ENCODE measurements at regions not wholly inside any gene's neighbourhood (a gene's known extent, or its start where the extent isn't known, plus 50 kb on each side); places are given as distances from the start of the nearest gene placed in this dataset.

DNA sequence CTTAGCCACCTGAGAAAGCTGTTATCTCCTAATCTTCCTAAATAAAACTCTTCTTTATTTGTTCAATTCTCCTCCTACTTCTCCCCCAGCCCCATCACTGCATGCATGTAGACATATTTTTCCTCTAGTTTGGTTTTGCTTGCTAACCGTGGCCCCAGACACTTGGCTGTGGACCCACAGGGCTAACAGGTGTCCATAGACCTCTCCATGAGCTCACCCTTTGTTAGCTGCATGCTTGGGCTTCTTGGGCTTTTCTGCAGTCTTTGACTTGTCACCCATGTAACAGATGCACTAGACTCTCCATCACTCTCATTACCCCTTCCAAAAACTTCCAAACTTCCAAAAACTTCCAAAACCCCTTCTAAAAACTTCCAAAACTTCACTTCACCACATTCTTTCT, 59.2 kb upstream of the PLEKHA5 start:
- ATAC-seq (no peak), DNase-seq (no peak)
- Mint-ChIP-seq H3K36me3 (no peaks in the 10 kb centered on the region), H3K4me3 (no peak overlapping the region), H3K27me3 (ENCODE audit: low read depth in 2 of 2) (no peaks in the 10 kb centered on the region), H3K4me1 (no peaks in the 10 kb centered on the region), H3K27ac (no peak overlapping the region), H3K9me3 (no peaks in the 10 kb centered on the region)
- no peaks in the 10 kb centered on the region for H3K27me3 ChIP-seq (ENCODE audit: control insufficient read depth, insufficient read depth, low read length)
- H3K4me3 ChIP-seq (ENCODE audit: low read length): no peak overlapping the region
- WGBS (ENCODE audit: insufficient coverage): 71% methylated on average over 1 of the region's 1 CpG
- no peaks in the 10 kb centered on the region for H3K36me3 ChIP-seq (ENCODE audit: control insufficient read depth, insufficient read depth, low read length)
- H3K27ac ChIP-seq (ENCODE audit: low read length): no peak overlapping the region
- TF ChIP-seq, protein P1, sequence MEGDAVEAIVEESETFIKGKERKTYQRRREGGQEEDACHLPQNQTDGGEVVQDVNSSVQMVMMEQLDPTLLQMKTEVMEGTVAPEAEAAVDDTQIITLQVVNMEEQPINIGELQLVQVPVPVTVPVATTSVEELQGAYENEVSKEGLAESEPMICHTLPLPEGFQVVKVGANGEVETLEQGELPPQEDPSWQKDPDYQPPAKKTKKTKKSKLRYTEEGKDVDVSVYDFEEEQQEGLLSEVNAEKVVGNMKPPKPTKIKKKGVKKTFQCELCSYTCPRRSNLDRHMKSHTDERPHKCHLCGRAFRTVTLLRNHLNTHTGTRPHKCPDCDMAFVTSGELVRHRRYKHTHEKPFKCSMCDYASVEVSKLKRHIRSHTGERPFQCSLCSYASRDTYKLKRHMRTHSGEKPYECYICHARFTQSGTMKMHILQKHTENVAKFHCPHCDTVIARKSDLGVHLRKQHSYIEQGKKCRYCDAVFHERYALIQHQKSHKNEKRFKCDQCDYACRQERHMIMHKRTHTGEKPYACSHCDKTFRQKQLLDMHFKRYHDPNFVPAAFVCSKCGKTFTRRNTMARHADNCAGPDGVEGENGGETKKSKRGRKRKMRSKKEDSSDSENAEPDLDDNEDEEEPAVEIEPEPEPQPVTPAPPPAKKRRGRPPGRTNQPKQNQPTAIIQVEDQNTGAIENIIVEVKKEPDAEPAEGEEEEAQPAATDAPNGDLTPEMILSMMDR (IDR thresholded peaks at IDR 0.05): no peak
- H3K4me1 ChIP-seq (ENCODE audit: control insufficient read depth, insufficient read depth, low read length): no peaks in the 10 kb centered on the region
- intact Hi-C loops (cut with micrococcal nuclease): no loop called here
- no peaks in the 10 kb centered on the region for H3K9me3 ChIP-seq (ENCODE audit: control insufficient read depth, insufficient read depth, low read length)

DNA sequence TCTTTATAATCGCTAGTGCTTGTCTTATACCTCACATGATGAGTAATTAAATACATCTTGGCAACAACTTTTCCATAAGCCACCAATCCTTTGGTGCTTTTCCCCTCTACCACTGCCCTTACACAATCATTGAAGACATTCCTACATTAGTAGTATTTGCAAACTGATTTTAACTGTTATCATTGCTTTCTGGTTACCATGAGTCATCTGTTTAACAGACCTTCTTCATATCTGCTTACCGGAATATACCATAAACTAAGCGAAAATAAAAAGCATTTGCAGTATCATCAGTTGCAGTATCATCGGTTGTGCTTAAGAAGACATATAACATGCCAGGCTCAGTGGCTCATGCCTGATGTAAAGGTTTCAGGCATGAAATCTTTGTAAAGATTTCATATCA, 54.8 kb upstream of the PLEKHA5 start:
- no peaks in the 10 kb centered on the region for H3K4me1 ChIP-seq (ENCODE audit: control insufficient read depth, insufficient read depth, low read length)
- TF ChIP-seq, protein P1 (IDR thresholded peaks at IDR 0.05): no peak
- no peak overlapping the region for H3K27ac Mint-ChIP-seq

DNA sequence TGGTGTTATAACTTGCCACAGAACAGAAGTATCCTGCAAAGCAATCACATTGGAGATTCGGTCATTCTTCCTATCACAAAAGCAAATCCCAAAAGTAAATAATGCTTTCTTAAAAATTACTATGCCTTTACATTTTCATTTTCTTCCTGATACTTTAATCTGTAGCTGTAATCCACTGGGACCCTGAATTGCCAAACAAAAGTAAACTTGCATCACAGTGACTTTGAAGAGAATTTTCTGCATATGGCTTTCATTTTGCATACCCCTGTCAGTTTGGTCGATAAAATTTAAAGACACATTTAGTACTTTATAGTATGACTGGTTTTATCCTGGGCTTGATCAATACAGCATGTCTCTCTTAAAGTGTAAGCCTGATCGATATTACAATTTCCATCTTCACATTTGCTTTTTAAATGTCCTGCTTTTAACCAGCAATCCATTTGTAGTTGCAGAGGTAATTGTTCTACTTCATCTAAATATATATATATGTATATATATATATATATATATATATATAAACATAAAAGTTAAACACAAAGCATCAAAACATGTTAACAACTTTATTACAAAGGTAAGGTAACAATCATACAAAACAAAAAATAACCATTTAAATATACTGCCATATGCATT, 53.7 kb upstream of the PLEKHA5 start:
- H3K36me3 ChIP-seq (ENCODE audit: control insufficient read depth, insufficient read depth, low read length): no peaks in the 10 kb centered on the region
- H3K27me3 Mint-ChIP-seq (ENCODE audit: low read depth in 2 of 2): no peaks in the 10 kb centered on the region
- ATAC-seq: no peak
- no peak overlapping the region for H3K27ac Mint-ChIP-seq
- WGBS (ENCODE audit: insufficient coverage): 93% methylated on average over 2 of the region's 3 CpGs
- no peaks in the 10 kb centered on the region for H3K9me3 Mint-ChIP-seq
- H3K4me3 Mint-ChIP-seq: no peak overlapping the region
- DNase-seq: no peak
- H3K4me1 ChIP-seq (ENCODE audit: control insufficient read depth, insufficient read depth, low read length): no peaks in the 10 kb centered on the region
- no peaks in the 10 kb centered on the region for H3K9me3 ChIP-seq (ENCODE audit: control insufficient read depth, insufficient read depth, low read length)
- no peaks in the 10 kb centered on the region for H3K27me3 ChIP-seq (ENCODE audit: control insufficient read depth, insufficient read depth, low read length)
- H3K36me3 Mint-ChIP-seq: no peaks in the 10 kb centered on the region
- TF ChIP-seq, protein P1 (IDR thresholded peaks at IDR 0.05): no peak
- no peak overlapping the region for H3K27ac ChIP-seq (ENCODE audit: low read length)
- H3K4me1 Mint-ChIP-seq: no peaks in the 10 kb centered on the region
- intact Hi-C loops (cut with micrococcal nuclease): no loop called here
- no peak overlapping the region for H3K4me3 ChIP-seq (ENCODE audit: low read length)

More for the DNA sequence above, 54.8 kb upstream of the PLEKHA5 start:
- intact Hi-C loops (cut with micrococcal nuclease): no loop called here
- H3K4me3 Mint-ChIP-seq: no peak overlapping the region
- H3K36me3 ChIP-seq (ENCODE audit: control insufficient read depth, insufficient read depth, low read length): no peaks in the 10 kb centered on the region
- 63% methylated on average over 3 of the region's 4 CpGs for WGBS (ENCODE audit: insufficient coverage)
- no peaks in the 10 kb centered on the region for H3K4me1 Mint-ChIP-seq
- no peaks in the 10 kb centered on the region for H3K9me3 ChIP-seq (ENCODE audit: control insufficient read depth, insufficient read depth, low read length)
- DNase-seq: no peak
- H3K4me3 ChIP-seq (ENCODE audit: low read length): no peak overlapping the region
- H3K36me3 Mint-ChIP-seq: no peaks in the 10 kb centered on the region
- ATAC-seq: no peak
- H3K27me3 ChIP-seq (ENCODE audit: control insufficient read depth, insufficient read depth, low read length): no peaks in the 10 kb centered on the region
- H3K9me3 Mint-ChIP-seq: no peaks in the 10 kb centered on the region
- no peak overlapping the region for H3K27ac ChIP-seq (ENCODE audit: low read length)
- no peaks in the 10 kb centered on the region for H3K27me3 Mint-ChIP-seq (ENCODE audit: low read depth in 2 of 2)

Data from natural killer cell (primary cell).